ENCODE measurements at regions not wholly inside any gene's neighbourhood (a gene's known extent, or its start where the extent isn't known, plus 50 kb on each side); places are given as distances from the start of the nearest gene placed in this dataset.
"Not testable (repeated sequence)": the region's sequence is repeated elsewhere in the genome, so short reads cannot be mapped to it uniquely, and the experiment has no call there.

DNA sequence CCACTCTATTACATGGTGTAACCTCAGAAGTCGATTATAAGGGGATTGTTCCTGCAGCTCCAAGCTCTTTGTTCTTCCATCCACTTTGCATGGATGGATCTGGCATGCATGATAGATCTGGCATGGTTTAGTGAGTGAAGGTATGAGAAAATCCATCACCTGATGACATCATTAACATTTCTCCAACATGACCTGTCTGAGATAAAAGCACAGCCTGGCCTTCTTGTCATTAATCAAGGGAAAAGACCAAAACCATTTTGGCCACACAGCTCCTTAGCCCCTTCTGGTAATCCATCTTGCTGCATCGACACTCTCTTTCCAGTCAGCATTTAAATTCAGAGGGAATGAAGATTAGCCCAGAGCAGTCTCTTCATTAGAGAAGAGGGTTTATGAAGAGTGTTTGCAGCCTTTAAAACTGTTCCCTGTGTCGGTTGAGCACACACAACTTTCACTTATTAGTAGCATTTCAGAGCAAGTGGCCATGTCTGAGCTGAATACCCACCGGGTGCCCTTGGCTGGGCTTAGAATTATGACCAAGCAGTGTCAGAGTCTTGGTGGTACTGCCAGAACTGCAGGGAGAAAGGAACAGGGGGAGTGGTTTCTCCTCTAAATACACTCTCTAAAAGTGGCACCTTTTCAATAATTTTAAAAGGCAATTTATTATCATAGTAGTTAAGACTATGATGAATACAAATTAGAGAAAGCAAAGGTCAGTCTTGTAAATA is 246.0 kb downstream of the HAPSTR1 start:
- no peak for DNase-seq (ENCODE audit: extremely low read depth in 1 of 2, low read depth in 1 of 2)

DNA sequence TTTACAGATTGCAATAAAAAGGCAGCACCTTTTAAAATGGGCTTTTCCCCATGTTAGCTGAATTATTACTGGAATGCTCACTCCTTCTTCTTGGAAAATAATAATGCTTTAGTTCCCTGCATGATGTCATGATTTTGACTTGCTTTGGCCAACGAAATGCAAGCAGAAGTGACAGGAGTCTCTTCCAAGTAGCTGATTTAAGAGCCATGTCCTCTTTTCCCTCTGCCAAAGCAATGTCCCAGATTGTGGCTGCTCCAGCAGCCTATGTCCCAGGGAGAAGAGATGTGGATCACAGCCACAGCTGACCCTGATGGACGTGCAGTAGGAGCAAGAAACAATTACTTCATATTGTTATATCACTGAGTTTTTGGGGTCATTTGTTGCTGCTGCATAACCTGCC is 246.6 kb downstream of the HAPSTR1 start:
- DNase-seq (ENCODE audit: extremely low read depth in 1 of 2, low read depth in 1 of 2), result no peak

DNA sequence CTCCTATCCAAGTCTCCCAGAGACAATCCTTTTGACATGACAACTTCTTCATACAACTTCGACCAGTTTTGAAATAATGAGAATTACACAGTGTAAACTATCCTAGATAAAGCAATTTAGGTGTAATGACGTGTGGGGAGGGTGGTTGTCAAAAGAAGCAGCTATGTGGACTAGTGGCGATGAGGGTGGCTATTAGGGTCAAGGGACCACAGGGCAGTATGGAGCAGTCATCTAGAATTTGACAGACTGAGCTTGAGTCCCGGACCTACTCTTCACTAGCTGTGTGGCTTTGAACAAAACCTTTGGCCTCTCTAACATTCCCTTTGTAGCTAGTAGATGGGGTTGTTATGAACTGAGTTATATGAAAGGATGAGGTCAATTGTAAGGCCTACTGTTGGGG is 247.1 kb downstream of the HAPSTR1 start:
- no peak for DNase-seq (ENCODE audit: extremely low read depth in 1 of 2, low read depth in 1 of 2)

DNA sequence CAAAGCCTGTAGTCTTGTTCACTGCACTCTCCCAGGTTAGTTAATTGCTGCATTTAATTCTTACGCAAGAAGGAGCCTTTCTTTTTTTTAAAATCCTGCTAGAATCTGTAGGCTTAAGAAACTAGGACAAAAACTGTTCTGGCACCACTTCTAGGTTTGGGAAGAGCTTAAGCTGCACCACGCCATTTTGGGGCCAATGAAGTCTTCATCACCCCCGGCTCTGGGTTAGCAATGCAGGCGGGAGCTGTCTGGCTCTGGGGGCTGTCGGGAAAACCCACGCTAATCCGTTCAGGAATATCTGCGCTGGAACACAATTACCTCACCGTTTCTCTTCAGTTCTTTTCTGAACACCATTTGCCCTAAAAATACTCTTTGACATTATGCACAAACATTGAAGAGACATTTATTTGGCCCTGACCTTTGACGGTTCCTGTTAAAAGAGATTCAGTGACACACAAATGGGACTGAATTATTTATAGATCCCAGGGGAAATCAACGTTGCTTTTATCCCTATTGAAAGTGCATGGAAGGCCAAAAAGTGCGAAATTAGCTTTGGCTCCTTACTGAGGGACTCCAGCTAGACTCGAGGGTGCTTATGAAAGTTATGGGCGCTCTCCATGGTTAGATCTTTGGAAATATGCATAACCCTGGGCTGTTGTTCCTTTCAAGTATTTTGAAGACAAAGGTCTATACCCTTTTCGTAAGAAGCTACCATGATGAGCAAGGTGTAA is 249.2 kb downstream of the HAPSTR1 start:
- no peak for DNase-seq (ENCODE audit: extremely low read depth in 1 of 2, low read depth in 1 of 2)

- no peak for DNase-seq (ENCODE audit: extremely low read depth in 1 of 2, low read depth in 1 of 2)
Observed at GRCh38 chr16:9343276-9343675, 251.8 kb downstream of the HAPSTR1 start.

GRCh38 chr16:9344508-9344907 is 253.1 kb downstream of the HAPSTR1 start:
- no peak for DNase-seq (ENCODE audit: extremely low read depth in 1 of 2, low read depth in 1 of 2)

DNA sequence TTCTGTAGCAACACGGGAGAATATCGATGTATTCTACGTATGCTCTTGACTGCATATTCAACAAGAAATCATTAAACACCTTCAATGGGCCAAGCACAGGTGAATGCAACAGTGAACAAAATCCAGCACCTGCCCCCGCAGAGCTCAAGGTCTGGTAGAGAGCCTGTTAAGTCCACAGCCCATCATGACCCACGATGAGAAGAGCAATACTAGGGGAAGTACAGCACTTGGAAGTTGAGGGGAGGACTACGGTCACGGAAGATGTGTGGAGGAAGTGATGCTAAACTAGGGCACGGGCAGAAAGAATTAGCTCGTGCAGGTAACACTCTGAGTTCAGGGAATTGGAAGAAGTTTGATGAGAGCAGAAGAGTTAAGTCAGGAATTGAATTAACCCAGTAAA is 253.6 kb downstream of the HAPSTR1 start:
- no peak for DNase-seq (ENCODE audit: extremely low read depth in 1 of 2, low read depth in 1 of 2)

DNA sequence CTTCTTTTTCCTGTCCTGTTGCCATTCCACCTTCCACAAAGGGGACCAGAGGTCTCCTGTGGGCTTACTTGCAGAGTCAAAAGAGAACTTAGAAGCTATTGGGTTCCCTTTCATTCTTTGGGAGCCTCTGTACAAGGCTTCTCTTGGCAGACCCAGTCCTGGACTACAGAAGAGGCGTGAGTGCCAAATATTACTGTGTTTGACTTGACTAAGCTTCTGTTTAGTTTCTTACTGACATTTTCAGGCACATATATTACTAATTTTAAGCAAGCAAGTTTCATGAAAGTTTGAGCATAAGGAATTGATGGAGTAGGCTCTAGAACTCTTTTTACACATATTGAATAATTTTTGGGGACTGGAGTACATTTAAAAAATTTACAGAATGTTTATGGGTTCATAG is 254.4 kb downstream of the HAPSTR1 start:
- no peak for DNase-seq (ENCODE audit: extremely low read depth in 1 of 2, low read depth in 1 of 2)

- DNase-seq (ENCODE audit: extremely low read depth in 1 of 2, low read depth in 1 of 2), result no peak
Observed at GRCh38 chr16:9348912-9349311, 257.5 kb downstream of the HAPSTR1 start.

DNA sequence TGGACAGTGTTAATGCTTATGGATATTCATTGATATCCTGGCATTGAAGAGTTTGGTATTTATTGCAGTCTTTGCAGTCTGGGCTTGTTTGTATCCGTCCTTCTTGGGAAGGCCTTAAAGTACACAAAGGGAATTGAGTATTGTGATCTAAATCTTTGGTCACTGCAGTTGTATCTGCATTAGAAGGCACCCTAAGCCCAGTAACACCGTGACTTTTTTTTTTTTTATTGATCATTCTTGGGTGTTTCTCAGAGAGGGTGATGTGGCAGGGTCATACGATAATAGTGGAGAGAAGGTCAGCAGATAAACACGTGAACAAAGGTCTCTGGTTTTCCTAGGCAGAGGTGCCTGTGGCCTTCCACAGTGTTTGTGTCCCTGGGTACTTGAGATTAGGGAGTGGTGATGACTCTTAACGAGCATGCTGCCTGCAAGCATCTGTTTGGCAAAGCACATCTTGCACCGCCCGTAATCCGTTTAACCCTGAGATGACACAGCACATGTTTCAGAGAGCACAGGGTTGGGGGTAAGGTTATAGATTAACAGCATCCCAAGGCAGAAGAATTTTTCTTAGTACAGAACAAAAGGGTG is 258.0 kb downstream of the HAPSTR1 start:
- DNase-seq (ENCODE audit: extremely low read depth in 1 of 2, low read depth in 1 of 2), result not testable (repeated sequence)

DNA sequence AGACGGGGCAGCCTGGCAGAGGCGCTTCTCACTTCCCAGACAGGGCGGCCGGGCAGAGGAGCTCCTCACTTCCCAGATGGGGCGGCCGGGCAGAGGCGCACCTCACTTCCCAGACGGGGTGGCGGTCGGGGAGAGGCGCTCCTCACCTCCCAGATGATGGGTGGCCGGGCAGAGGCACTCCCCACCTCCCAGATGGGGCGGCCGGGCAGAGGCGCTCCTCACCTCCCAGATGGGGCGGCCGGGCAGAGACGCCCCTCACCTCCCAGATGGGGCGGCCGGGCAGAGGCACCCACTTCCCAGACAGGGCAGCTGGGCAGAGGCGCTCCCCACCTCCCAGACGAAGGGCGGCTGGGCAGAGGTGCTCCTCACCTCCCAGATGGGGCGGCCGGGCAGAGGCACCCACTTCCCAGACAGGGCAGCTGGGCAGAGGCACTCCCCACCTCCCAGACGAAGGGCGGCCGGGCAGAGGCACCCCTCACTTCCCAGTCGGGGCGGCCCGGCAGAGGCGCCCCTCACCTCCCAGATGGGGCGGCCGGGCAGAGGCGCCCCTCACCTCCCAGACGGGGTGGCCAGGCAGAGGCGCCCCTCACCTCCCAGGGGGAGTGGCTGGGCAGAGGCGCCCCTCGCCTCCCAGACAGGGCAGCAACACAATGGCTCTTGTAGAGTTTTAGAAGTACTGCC is 258.8 kb downstream of the HAPSTR1 start:
- DNase-seq (ENCODE audit: extremely low read depth in 1 of 2, low read depth in 1 of 2), result not testable (repeated sequence)

DNA sequence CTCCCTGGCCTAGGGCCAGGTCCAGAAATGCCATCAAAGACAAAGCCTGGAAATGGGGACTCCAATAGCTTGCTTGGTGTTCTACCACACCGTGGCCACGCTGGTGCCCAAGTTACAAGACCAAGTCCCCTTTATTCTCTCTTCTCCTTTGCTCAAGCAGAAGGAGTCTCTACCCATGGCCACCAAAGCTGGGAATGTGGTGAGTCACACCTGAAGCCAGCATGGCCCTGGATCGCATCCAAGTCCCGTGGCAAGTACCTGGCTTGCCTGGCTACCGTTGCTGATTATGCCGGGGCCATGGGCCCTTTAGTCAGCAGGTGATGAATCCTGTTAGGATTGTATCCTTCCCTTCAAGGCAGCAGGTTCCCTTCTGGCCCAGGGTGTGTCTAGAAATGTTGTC is 260.0 kb downstream of the HAPSTR1 start:
- no peak for DNase-seq (ENCODE audit: extremely low read depth in 1 of 2, low read depth in 1 of 2)

DNA sequence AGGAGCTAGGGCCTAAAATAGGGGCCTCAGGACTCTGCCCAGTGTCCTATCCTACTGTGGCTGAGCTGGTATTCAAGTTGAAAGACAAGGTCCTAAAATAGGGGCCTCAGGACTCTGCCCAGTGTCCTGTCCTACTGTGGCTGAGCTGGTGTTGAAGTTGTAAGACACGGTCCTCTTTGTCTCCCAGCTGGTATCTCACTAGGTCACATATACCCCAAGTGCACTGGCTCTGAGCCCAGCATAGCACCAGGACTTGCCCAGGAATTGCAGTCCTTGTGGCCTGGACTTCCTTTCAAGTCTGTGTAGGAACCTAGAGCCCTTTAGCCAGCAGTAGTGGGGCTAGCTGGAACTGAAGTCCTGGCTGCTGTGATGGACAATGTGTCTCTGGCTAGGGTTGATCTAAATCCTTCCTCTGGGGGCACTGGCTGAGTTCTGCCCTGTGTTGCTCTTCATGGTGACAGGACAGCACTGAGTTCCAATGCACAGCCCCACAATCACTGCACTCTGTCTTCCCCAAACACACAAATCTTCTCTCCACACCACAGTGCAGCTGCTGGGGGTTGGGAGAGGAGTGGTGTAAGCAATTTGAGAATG is 260.5 kb downstream of the HAPSTR1 start:
- DNase-seq (ENCODE audit: extremely low read depth in 1 of 2, low read depth in 1 of 2), result no peak

DNA sequence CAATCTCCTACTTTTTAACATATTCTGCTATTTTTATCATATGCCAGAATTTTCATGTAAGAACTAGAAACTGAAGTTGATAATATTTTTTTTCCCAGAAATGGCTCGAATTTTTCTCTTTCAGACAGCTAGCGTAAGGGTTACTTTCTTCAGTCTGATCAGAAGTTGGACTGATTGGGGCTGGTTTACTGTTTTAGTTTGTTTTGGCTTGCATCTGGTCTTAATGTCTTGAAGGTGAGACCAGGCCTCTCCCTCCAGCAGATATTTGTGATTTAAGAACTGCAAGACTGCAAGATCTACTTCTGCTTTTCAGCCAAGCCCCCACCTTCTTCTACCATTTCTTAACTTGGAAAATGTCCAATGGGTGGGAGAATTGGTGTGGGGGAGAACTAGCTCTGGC is 266.4 kb downstream of the HAPSTR1 start:
- DNase-seq (ENCODE audit: extremely low read depth in 1 of 2, low read depth in 1 of 2), result no peak

- no peak for DNase-seq (ENCODE audit: extremely low read depth in 1 of 2, low read depth in 1 of 2)
Observed at GRCh38 chr16:9360075-9360474, 268.6 kb downstream of the HAPSTR1 start.

DNA sequence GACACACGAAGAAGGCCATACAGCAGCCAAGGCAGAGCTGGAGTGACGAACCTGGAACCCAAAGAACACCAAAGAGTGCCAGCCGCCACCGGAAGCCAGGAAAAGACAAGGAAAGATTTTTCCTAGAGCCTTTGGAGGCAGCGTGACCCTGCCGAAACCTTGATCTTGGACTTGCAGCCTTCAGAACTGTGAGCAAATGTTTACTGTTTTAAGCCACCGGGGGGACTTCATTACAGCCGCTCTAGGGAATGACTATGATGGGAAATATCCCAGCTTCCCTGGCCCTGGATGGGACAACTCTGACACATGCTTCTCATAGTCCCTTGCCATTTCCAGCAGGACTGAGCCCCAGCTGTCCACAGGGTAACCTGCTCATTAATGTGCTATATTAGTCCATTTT is 270.6 kb downstream of the HAPSTR1 start:
- DNase-seq (ENCODE audit: extremely low read depth in 1 of 2, low read depth in 1 of 2), result no peak

GRCh38 chr16:9362604-9363003 is 271.2 kb downstream of the HAPSTR1 start:
- no peak for DNase-seq (ENCODE audit: extremely low read depth in 1 of 2, low read depth in 1 of 2)

GRCh38 chr16:9363520-9363919 is 272.1 kb downstream of the HAPSTR1 start:
- no peak for DNase-seq (ENCODE audit: extremely low read depth in 1 of 2, low read depth in 1 of 2)

GRCh38 chr16:9364721-9365369 is 273.4 kb downstream of the HAPSTR1 start:
- no peak for DNase-seq (ENCODE audit: extremely low read depth in 1 of 2, low read depth in 1 of 2)

- DNase-seq (ENCODE audit: extremely low read depth in 1 of 2, low read depth in 1 of 2), result no peak
Observed at GRCh38 chr16:9365370-9365728, 273.9 kb downstream of the HAPSTR1 start.
